Neural progenitor cell (in vitro differentiated cells): ENCODE measurements at regions not wholly inside any gene's neighbourhood (a gene's known extent, or its start where the extent isn't known, plus 50 kb on each side); places are given as distances from the start of the nearest gene placed in this dataset.

Source experiments
- EZH2 ChIP-seq: fragments of 200-600 bp; sonication (generic); IDR thresholded peaks from 2 replicates; pipeline ENCODE4 v1.6.1; 2017; ENCODE audit warnings: antibody characterized with exemption, mild to moderate bottlenecking, moderate library complexity
- EZH2phosphoT487 ChIP-seq: fragments of 200-600 bp; sonication (generic); IDR thresholded peaks from 2 replicates; pipeline ENCODE4 v1.6.1; 2017; ENCODE audit warnings: antibody characterized with exemption
- TF ChIP-seq, protein P1 (sequence below): fragments of 200-600 bp; sonication (generic); IDR thresholded peaks from 2 replicates; pipeline ENCODE4 v1.5.1; 2017; ENCODE audit warnings: antibody characterized with exemption, mild to moderate bottlenecking

DNA sequence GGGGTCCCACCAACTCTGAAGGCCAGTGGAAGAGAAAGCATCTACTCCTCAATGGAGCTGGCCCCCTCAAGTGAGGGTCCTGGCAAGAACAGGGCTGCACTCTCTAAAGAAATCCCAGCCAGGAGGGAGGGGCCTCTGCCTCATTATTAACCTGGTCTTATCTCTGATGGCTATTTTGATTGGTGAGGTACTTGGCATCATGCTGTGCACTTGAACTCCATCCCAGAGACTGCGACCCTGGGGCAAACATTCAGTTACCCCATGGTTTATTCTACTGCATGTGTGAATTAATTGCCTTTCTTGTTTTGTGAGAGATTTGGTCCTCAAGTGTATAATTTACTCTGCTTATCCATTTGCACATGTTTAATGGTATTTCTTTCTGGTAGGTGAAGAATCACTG lies 55.0 kb upstream of the ETV3 start:
- TF ChIP-seq, protein P1, sequence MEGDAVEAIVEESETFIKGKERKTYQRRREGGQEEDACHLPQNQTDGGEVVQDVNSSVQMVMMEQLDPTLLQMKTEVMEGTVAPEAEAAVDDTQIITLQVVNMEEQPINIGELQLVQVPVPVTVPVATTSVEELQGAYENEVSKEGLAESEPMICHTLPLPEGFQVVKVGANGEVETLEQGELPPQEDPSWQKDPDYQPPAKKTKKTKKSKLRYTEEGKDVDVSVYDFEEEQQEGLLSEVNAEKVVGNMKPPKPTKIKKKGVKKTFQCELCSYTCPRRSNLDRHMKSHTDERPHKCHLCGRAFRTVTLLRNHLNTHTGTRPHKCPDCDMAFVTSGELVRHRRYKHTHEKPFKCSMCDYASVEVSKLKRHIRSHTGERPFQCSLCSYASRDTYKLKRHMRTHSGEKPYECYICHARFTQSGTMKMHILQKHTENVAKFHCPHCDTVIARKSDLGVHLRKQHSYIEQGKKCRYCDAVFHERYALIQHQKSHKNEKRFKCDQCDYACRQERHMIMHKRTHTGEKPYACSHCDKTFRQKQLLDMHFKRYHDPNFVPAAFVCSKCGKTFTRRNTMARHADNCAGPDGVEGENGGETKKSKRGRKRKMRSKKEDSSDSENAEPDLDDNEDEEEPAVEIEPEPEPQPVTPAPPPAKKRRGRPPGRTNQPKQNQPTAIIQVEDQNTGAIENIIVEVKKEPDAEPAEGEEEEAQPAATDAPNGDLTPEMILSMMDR, result no peak
- TF ChIP-seq EZH2phosphoT487, result no peak
- no peak for TF ChIP-seq EZH2
